Tibial nerve (tissue), 4 donors: ENCODE measurements at regions not wholly inside any gene's neighbourhood (a gene's known extent, or its start where the extent isn't known, plus 50 kb on each side); places are given as distances from the start of the nearest gene placed in this dataset.

ENCODE experiments used
- CTCF ChIP-seq, 5 experiments: fragments of 200-600 bp in 3 of 5; fragments of 450-650 bp in 2 of 5; sonication (generic) in 3 of 5; IDR thresholded peaks; one replicate each; pipeline ENCODE4 v1.5.1; 2016 to 2019; ENCODE audit warnings: antibody characterized with exemption in 5 of 5, mild to moderate bottlenecking in 3 of 5, moderate library complexity in 2 of 5
- EP300 ChIP-seq, 2 donors: sonication (generic); formaldehyde crosslinking; IDR thresholded peaks; one replicate each; pipeline ENCODE4 v1.6.1; 2017; ENCODE audit warnings: antibody characterized with exemption in 2 of 2, mild to moderate bottlenecking in 1 of 2
- POLR2A ChIP-seq, 2 donors: fragments of 450-650 bp; IDR thresholded peaks; one replicate each; pipeline ENCODE4 v1.6.1; 2017; ENCODE audit warnings: antibody characterized with exemption in 2 of 2, mild to moderate bottlenecking in 2 of 2, moderate library complexity in 2 of 2

GRCh38 chr3:159080256-159080655, 278.4 kb downstream of the MFSD1 start:
- TF ChIP-seq CTCF (IDR thresholded peaks at IDR 0.05) (no peak), EP300 (IDR thresholded peaks at IDR 0.05) (no peak), POLR2A (IDR thresholded peaks at IDR 0.05) (no peak)
